ENCODE measurements at regions not wholly inside any gene's neighbourhood (a gene's known extent, or its start where the extent isn't known, plus 50 kb on each side); places are given as distances from the start of the nearest gene placed in this dataset.
A peak's percentile ranks its signal among the peaks of the same experiment; 100 is the strongest.
"Not testable (repeated sequence)": the region's sequence is repeated elsewhere in the genome, so short reads cannot be mapped to it uniquely, and the experiment has no call there.

GRCh38 chr7:91407942-91408341, 143.7 kb downstream of the FZD1 start:
- DNase-seq = no peak

GRCh38 chr7:91408388-91409154, 144.3 kb downstream of the FZD1 start:
- DNase-seq = no peak

GRCh38 chr7:91411060-91411459, 146.8 kb downstream of the FZD1 start:
- DNase-seq = no peak

GRCh38 chr7:91412298-91412697, 148.1 kb downstream of the FZD1 start:
- DNase-seq = no peak

GRCh38 chr7:91414734-91415133, 150.5 kb downstream of the FZD1 start:
- no peak for DNase-seq

GRCh38 chr7:91416155-91416865, 152.1 kb downstream of the FZD1 start:
- no peak for DNase-seq

GRCh38 chr7:91420606-91421005, 156.4 kb downstream of the FZD1 start:
- DNase-seq = no peak

- DNase-seq = no peak
Observed at GRCh38 chr7:91421018-91421417, 156.8 kb downstream of the FZD1 start.

- no peak for DNase-seq
Observed at GRCh38 chr7:91424371-91424770, 160.1 kb downstream of the FZD1 start.

- no peak for DNase-seq
Observed at GRCh38 chr7:91425149-91425548, 160.9 kb downstream of the FZD1 start.

GRCh38 chr7:91427051-91427450, 162.8 kb downstream of the FZD1 start:
- no peak for DNase-seq

GRCh38 chr7:91431601-91432000, 167.4 kb downstream of the FZD1 start:
- DNase-seq = no peak

GRCh38 chr7:91434836-91435235, 170.6 kb downstream of the FZD1 start:
- no peak for DNase-seq

GRCh38 chr7:91435381-91436059, 171.3 kb downstream of the FZD1 start:
- DNase-seq = no peak

- peak; percentile 73 to 80 for DNase-seq
Observed at GRCh38 chr7:91436655-91437054, 172.4 kb downstream of the FZD1 start.

- not testable (repeated sequence) for DNase-seq
Observed at GRCh38 chr7:91440198-91440597, 176.0 kb downstream of the FZD1 start.

GRCh38 chr7:91443862-91444261, 179.6 kb downstream of the FZD1 start:
- DNase-seq = no peak

- DNase-seq = no peak
Observed at GRCh38 chr7:91446819-91447218, 182.6 kb downstream of the FZD1 start.

GRCh38 chr7:91455411-91455810, 191.2 kb downstream of the FZD1 start:
- no peak for DNase-seq

GRCh38 chr7:91457208-91457607, 193.0 kb downstream of the FZD1 start:
- no peak for DNase-seq

GRCh38 chr7:91459539-91459938, 195.3 kb downstream of the FZD1 start:
- no peak for DNase-seq

GRCh38 chr7:91462316-91462715, 198.1 kb downstream of the FZD1 start:
- no peak for DNase-seq

- DNase-seq = no peak
Observed at GRCh38 chr7:91463330-91463729, 199.1 kb downstream of the FZD1 start.

GRCh38 chr7:91465595-91466061, 201.4 kb downstream of the FZD1 start:
- no peak for DNase-seq
